DMS53 (cell line): ENCODE measurements at regions not wholly inside any gene's neighbourhood (a gene's known extent, or its start where the extent isn't known, plus 50 kb on each side); places are given as distances from the start of the nearest gene placed in this dataset.
"Not testable (repeated sequence)": the region's sequence is repeated elsewhere in the genome, so short reads cannot be mapped to it uniquely, and the experiment has no call there.

ENCODE experiments used
- DNase-seq: peaks from one replicate; lab custom pipeline; 2025; lab: John Stamatoyannopoulos, UW

- DNase-seq: no peak
These were observed 187.5 kb upstream of the SPTLC3 start for GRCh38 chr20:12821249-12821648.

GRCh38 chr20:12823734-12824133 is 185.0 kb upstream of the SPTLC3 start:
- DNase-seq: no peak

DNA sequence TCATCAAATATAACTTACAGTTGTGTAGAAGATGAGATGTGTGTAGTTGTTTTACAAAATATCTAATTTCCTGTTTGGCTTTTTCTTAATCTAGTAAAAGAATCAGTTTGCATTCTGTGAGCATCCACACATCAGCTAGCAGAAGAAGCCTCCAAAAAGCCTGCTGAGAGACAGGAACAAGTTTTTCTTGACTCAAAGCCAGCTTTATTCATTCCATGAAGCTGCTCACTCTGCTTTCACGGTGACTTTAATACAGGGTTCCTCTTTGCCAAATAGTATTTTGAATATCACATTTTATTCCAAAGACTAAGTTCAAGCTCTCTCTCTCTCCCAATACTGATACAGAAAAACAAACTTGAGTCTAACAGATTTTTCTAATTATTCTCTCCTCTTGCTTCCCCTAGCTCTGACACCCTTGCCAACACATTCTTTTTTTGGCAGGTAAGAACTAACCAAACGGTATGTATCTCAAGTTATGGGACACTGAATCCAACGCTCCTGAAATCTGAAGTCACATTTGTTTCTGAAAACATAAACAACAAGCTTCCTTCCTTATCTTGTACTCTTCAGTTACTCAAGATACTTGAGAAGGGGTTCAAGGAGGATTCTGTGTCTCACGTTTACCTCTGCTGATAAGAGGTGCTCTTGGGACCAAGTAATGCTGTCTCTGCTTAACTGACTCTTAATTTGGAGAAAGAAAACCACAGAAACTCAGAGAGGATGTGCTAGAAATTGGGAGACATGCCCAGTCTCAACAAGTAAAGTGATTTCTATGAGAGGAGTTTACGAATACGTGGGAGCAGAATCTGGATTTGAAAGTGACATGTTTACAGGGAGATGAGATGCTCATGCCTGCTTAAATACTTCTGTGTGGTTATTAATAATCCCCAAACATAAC is 184.2 kb upstream of the SPTLC3 start:
- no peak for DNase-seq

DNA sequence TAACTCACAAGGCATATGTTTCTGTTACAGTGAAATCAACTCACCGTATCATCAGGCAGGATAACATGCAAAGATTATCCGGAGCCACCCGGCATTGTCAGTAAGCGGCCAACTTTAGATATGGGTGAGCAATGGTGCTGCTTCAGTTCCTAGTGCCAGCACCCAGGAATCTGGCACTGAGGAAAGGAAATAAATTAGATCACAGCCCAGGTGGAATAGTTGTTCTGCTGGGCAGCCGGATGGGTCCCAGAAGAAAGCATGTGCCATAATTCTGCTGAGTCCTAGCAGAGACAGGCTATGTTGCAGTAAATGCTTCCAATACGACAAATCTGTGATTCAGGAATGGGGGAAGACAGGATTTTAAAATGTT is 183.6 kb upstream of the SPTLC3 start:
- no peak for DNase-seq

- DNase-seq: peak; percentile 64
These were observed 180.9 kb upstream of the SPTLC3 start for GRCh38 chr20:12827816-12828385.

- DNase-seq: no peak
These were observed 179.6 kb upstream of the SPTLC3 start for GRCh38 chr20:12829170-12829569.

- no peak for DNase-seq
These were observed 174.9 kb upstream of the SPTLC3 start for GRCh38 chr20:12833861-12834260.

GRCh38 chr20:12835999-12836398 is 172.8 kb upstream of the SPTLC3 start:
- no peak for DNase-seq

- DNase-seq: peak; percentile 15
These were observed 171.1 kb upstream of the SPTLC3 start for GRCh38 chr20:12837646-12838045.

DNA sequence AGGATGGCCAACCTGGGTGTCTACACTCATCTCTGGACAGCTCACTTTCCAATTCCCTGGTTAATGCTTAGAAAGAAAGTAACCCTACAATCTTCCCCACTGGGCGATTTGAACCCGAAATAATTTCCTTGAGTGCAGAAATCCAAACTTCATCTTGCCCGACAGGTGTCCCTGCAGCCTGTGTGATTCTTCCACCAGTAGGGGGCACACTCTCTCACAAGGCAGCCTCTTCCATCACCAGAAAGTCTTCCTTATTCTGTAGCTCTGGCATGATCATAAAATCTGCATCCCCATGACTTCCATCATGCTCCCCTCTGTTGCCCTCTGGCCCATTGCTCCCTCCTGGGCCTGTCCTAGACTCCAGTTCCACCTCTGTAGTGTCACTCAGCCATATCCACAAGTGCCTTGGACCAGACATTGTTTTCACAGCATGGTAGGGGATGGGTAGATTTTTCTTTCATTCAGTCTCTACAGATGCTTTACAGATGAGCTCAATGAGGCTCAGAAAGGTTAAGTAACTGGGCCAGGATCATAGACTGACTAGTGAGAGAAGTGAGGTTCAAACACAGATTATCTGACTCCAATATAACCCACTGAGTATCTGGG is 170.4 kb upstream of the SPTLC3 start:
- peak; percentile 15 for DNase-seq

DNA sequence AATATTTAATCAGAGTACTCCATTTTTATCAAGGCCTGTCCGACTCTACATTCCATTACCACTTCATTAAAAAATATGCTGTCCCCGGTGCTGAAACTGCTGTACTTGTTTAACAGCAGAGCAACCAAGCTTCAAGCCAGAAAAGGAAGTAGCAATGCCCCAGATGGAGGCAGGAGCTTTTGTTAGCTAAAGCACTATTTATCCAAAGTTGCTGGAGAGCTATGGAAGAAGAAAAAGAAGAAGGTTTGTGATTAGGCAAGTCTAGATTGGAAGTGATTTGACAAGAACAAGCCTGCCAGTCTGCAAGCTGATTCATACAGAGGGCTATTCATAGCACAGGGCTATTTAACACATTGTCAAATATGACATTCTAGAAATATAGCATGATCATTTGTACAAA is 160.9 kb upstream of the SPTLC3 start:
- peak; percentile 8 for DNase-seq

DNA sequence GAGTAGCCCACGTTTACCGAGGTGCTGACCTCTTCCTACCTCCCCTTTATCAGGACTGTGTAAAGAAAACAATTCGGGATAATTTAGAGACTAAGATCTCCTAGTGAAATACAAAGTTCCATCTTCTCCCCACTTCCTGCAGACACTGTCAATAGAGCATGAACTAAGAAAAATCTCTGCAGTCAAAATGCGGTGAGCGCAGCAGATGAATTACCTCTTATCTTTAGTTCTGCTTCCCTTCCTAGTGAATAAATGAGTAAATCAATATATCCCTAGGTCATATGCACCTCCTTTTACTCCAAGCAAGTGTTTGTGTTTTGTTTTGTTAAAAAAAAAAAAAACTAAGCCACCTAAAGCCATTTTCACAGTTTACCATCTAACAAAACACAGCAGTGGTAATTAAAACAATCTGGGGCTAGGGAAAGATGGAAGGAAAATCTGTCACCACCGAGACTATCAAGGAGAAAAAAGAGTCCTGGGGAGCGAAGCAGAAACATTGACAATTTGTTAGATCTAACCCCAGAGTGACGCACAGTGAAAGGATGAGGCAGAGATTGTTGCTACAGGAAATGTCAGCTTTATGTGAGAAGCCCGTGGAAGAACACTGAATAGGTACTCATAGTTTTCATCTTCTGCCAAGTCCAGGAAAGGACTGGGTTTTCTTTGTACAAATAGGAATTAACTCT is 159.4 kb upstream of the SPTLC3 start:
- no peak for DNase-seq

- DNase-seq: not testable (repeated sequence)
These were observed 151.1 kb upstream of the SPTLC3 start for GRCh38 chr20:12857643-12858042.

DNA sequence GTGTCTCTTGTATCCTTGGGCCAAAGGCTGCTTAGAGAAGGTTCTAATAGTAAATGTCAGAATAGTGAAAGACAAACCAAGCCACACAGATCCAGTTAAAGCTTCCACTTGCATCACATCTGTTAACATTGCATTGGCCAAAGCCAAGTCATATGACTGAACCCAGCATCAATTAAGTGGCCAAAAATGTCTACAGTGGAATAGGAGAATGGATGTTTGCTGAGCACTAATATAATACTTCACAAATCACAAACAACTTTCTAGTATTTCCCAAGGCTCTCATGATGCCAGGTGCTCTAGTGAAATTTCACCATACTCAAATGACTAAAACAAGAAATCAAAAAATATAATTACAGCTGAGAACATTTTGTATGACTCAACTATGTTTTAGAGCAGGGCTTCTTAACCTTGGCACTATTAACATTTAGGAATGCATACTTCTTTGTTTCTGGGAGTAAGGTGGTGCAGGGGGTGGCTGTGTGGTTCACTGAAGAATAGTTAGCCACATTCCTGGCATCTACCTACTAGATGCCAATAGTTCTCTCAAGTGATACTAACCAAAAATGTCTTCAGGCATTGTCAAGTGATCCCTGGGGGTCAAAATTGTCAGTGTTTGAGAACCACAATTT is 148.0 kb upstream of the SPTLC3 start:
- no peak for DNase-seq

GRCh38 chr20:12869669-12870068 is 139.1 kb upstream of the SPTLC3 start:
- no peak for DNase-seq

GRCh38 chr20:12870588-12870987 is 138.2 kb upstream of the SPTLC3 start:
- no peak for DNase-seq

DNA sequence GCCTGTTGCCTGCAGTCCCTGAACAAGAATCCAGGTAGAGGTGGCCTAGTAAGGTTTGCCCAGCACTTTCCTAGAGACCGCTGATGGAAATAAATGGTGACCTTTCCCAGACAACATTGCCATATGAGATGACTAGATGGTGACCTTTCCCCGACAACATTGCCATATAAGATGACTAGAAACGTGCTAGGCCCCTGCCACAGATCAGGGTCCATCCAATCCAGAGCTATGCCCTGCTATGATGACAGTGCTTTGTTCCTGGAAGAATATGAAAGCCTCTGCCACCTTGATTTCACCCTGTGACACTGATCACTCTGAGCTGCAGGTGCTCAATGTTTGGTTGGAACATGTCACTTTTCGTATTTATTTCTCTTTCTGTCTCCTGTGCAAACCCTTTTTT is 133.8 kb upstream of the SPTLC3 start:
- DNase-seq: no peak

GRCh38 chr20:12875510-12875909 is 133.3 kb upstream of the SPTLC3 start:
- DNase-seq: no peak

- no peak for DNase-seq
These were observed 125.8 kb upstream of the SPTLC3 start for GRCh38 chr20:12882832-12883506.

- DNase-seq: no peak
These were observed 125.3 kb upstream of the SPTLC3 start for GRCh38 chr20:12883507-12883885.

DNA sequence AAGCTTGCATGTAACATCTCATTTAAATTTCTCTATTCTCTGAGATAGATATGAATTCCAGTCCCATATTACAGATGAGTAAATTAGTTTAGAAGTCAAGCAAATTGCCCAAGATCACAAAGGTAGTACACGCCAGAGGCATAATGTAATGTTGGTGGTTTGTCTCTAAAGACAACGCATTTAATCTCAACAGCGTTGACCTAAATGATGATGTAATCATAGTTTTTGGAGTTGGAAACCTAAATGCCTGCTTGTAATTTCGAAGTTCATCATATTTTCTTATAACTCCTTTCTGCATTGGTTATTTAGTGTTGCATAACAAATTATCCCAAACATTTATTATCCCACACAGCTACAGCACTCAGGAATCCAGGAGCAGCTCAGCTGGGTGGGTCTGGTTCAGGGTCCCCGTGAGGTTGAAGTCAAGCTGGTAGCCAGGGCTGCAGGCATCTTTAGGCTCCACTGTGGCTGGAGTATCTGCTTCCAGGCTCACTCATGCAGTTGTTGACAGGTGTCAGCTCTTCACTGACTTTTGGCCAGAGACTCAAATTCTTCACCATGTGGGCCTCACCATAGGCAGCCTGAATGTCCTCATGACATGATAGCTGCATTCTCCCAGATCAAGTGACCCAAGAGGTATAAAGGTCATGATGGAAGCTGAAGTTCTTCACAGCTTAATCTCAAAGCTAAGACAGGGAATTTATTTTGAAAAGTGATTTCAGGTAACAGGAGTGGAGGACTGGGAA is 122.0 kb upstream of the SPTLC3 start:
- no peak for DNase-seq
